Sigmoid colon (tissue), 4 donors: ENCODE measurements at regions not wholly inside any gene's neighbourhood (a gene's known extent, or its start where the extent isn't known, plus 50 kb on each side); places are given as distances from the start of the nearest gene placed in this dataset.

Experiments used
- CTCF ChIP-seq, 4 experiments: fragments of 450-650 bp in 3 of 4; fragments of 200-600 bp in 1 of 4; IDR thresholded peaks; one replicate each; pipeline ENCODE4 v1.5.1; 2016 to 2019; ENCODE audit warnings: antibody characterized with exemption in 4 of 4, mild to moderate bottlenecking in 3 of 4, moderate library complexity in 2 of 4
- EP300 ChIP-seq, 4 donors: sonication (generic); formaldehyde crosslinking; IDR thresholded peaks; one replicate each; pipeline ENCODE4 v1.6.1; 2017; ENCODE audit warnings: antibody characterized with exemption in 4 of 4
- POLR2A ChIP-seq, 2 donors: fragments of 450-650 bp; IDR thresholded peaks; one replicate each; pipeline ENCODE4 v1.6.1; 2016; ENCODE audit warnings: antibody characterized with exemption in 2 of 2, mild to moderate bottlenecking in 2 of 2, moderate library complexity in 2 of 2
- POLR2AphosphoS5 ChIP-seq, 4 donors: sonication (generic); formaldehyde crosslinking; IDR thresholded peaks; one replicate each; pipeline ENCODE4 v1.6.1; 2017; ENCODE audit warnings: antibody characterized with exemption in 4 of 4

DNA sequence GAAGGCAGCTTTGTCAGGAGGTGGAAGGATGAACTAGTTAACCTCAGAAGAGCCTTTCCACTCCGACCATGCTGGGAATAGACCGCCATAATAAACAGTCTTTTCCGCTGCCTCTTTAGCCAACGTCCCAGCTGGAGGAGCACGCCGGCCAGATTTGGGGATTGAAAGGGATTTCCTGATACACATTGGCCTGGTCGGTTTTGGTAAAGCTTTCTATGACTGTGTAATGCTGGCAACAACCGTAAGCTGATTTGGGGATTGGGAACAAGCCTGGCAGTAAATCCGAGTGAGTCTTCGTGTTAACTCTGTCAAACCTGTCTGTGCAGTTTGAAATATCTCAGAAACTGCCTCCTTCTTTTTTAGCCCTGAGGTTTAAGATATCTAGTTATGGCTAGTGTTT is 87.0 kb downstream of the DAD1 start:
- no peak for TF ChIP-seq CTCF (IDR thresholded peaks at IDR 0.05)
- TF ChIP-seq POLR2AphosphoS5 (IDR thresholded peaks at IDR 0.05), result no peak
- TF ChIP-seq POLR2A (IDR thresholded peaks at IDR 0.05), result no peak
- TF ChIP-seq EP300 (IDR thresholded peaks at IDR 0.05), result no peak
